ENCODE measurements at regions not wholly inside any gene's neighbourhood (a gene's known extent, or its start where the extent isn't known, plus 50 kb on each side); places are given as distances from the start of the nearest gene placed in this dataset.
"Not testable (repeated sequence)": the region's sequence is repeated elsewhere in the genome, so short reads cannot be mapped to it uniquely, and the experiment has no call there.

DNA sequence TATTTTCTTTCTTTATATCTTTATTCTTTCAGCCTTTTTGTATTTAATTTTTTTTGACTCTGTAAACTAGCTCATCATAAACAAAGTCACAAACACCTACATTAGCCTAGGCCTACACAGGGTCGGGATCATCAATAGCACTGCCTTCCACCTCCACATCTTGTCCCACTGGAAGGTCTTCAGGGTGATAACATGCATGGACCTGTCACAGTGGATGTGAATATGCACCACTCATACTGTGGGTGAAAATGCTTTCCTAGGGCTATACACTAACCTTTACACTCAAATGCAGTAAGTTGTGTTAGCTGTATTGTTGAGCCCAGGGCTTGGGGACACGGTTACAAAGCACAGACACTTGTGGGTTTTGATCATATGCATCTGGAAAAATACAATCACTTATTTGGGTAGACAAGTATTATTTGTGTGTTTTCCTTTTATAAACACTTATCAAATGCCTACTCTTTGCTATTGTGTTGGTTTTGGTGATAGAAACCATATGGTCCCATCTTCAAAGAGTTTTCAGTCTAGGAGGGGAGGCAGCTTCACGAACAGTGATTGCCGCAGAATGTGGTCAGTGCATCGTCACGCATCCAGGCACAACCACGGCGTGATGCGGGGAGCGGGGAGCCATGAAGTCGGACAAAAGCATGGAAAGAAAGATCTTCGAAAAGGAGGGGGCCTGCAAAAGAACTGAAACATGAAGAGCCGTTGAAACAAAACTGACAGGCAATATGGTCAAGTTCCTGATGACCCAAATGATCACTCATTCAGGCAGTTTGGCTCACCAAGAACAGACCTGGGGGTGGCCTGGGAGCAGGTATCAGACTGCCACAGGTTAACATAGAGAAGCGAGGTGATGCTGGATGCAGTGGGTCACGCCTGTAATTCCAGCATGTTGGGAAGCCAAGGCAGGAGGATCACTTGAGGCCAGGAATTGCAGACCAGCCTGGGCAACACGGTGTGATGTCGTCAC is 751.4 kb upstream of the TPTE start:
- TF ChIP-seq, protein P1, sequence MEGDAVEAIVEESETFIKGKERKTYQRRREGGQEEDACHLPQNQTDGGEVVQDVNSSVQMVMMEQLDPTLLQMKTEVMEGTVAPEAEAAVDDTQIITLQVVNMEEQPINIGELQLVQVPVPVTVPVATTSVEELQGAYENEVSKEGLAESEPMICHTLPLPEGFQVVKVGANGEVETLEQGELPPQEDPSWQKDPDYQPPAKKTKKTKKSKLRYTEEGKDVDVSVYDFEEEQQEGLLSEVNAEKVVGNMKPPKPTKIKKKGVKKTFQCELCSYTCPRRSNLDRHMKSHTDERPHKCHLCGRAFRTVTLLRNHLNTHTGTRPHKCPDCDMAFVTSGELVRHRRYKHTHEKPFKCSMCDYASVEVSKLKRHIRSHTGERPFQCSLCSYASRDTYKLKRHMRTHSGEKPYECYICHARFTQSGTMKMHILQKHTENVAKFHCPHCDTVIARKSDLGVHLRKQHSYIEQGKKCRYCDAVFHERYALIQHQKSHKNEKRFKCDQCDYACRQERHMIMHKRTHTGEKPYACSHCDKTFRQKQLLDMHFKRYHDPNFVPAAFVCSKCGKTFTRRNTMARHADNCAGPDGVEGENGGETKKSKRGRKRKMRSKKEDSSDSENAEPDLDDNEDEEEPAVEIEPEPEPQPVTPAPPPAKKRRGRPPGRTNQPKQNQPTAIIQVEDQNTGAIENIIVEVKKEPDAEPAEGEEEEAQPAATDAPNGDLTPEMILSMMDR (IDR thresholded peaks at IDR 0.05), result not testable (repeated sequence)
- TF ChIP-seq POLR2A, POLR2AphosphoS5, EP300 (IDR thresholded peaks at IDR 0.05): not testable (repeated sequence)

Data from stomach (tissue), 4 donors.